LoVo (cell line): ENCODE measurements at regions not wholly inside any gene's neighbourhood (a gene's known extent, or its start where the extent isn't known, plus 50 kb on each side); places are given as distances from the start of the nearest gene placed in this dataset.

Source experiments
- DNase-seq: peaks from one replicate; pipeline ENCODE4 v3.0.0-alpha.2; 2016; ENCODE audit warnings: low spot score

DNA sequence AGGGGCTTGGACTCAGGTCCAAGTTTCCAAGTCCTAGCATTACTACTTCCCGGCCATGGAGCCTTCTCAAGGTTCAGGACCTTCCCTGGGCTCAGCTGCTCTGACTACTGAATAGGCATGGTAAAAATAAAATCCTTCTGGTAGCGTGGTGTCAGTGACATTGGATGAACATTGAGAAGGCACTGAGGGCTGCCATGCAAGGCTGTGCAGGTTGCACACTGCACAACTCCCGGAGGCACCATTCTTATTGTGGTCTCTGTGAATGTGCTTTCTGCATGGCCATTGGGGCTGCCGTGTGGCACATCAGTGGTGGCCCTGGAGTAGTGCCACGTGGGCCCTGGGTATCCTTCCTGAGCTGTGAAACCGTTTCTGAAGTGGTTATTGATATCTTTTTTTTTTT, 250.2 kb upstream of the CIBAR2 start:
- DNase-seq, result no peak

- no peak for DNase-seq
Measured at GRCh38 chr16:85363427-85363826, 249.7 kb upstream of the GSE1 start.

GRCh38 chr16:85363881-85364280, 249.2 kb upstream of the GSE1 start:
- no peak for DNase-seq

GRCh38 chr16:85364323-85365040, 248.6 kb upstream of the GSE1 start:
- DNase-seq, result no peak

- no peak for DNase-seq
Measured at GRCh38 chr16:85365120-85365519, 248.0 kb upstream of the GSE1 start.

DNA sequence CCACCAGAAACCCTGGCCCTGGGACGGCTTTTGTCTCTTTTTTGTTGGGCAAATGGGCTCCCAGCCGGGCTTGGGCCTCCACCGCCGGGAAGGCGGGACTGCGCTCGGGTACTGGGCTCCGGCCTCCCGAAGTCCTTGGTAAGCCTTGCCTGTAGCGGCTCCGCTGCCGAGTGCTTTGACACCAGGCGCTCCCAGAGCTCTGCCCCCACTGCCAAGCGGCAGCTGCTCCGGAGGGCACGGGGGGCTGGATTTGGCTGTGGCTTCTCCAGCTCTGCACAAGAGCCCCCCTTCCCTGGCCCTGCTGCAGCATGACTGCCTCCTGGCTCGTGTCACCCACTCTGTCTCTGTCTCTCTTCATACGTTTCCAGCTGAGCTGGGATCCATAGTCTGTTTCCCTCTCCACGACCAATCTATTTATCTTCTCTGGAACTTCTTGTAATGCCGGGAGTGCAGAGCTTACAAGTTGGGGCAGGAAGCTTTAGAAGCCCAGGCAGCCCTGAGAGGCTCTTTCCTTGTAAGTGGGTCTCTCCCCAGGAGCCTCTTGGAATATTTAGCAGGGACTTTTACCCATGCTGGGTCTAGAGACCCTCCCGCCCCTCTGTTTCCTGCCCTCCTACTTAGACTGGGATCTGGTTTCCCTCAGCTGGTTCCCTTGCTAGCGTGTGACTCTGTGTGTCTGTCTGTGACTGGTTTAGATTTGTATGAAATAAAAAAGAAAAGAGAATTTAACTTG, 246.9 kb upstream of the GSE1 start:
- no peak for DNase-seq

- DNase-seq, result no peak
Measured at GRCh38 chr16:85367485-85367884, 245.6 kb upstream of the GSE1 start.

DNA sequence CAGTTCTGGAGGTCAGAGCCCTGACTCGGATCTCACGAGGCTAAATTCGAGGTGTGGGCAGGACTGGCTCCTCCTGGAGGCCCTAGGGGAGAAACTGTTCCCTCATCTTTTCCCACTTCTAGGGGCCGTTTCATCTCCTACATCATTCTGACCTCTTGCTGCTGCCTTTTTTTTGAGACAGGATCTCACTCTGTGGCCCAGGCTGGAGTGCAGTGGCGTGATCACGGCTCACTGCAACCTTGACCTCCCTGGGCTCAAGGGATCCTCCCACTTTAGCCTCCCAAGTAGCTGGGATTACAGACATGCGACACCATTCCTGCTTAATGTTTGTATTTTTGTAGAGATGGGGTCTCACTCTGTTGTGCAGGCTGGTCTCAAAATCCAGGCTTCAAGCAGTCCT, 244.1 kb upstream of the GSE1 start:
- no peak for DNase-seq

GRCh38 chr16:85369741-85370528, 243.2 kb upstream of the GSE1 start:
- no peak for DNase-seq

GRCh38 chr16:85370543-85370880, 242.6 kb upstream of the GSE1 start:
- DNase-seq, result no peak

GRCh38 chr16:85370881-85371651, 242.1 kb upstream of the GSE1 start:
- no peak for DNase-seq

GRCh38 chr16:85371948-85372347, 241.2 kb upstream of the GSE1 start:
- DNase-seq, result no peak

GRCh38 chr16:85372627-85373372, 240.3 kb upstream of the GSE1 start:
- no peak for DNase-seq

DNA sequence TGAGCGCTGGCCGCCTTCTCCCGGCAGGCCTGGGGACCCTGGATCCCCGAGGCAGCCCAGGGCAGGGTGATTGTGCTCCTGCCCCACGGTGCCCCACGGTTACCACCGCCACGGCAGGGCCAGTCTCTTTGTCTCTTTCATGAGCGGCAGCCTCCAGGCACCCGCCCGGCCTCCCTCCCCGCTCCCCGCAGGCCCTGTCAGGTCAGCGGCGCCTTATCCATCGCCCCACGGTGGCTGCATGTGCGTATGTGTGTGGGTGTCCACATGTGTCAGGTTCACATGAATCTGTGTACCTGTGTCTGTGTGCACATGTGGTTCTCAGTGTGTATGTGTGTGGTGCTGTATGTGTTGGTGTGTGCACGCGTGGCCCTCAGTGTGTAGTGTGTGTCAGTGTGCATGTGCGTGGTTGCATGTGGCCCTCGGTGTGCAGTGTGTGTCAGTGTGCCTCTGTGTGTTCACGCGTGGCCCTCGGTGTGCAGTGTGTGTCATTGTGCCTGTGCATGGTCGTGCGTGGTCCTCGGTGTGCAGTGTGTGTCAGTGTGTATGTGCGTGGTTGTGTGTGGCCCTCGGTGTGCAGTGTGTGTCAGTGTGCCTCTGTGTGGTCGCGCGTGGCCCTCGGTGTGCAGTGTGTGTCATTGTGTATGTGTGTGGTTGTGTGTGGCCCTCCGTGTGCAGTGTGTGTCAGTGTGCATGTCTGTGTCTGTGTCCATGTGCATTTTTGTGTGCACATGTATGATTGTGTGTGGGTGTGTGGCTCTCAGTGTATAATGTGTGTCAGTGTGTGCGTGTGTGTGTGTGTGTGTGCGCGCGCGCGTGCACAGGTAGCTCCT, 239.2 kb upstream of the GSE1 start:
- no peak for DNase-seq

DNA sequence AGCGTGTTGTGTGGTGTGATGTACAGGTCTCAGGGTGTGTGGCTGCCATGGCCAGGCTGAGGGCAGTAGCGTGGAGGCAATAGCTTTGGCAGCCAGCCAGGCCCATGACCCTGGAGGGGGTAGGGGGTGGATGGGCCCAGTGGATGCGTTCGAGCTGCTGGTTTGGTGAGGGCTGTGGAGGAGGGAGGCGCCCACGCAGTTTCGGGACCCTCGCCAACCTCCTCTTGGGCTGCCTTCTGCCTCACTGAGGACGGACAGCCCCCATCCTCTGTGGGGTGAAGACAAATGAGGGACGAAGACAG, 238.6 kb upstream of the GSE1 start:
- DNase-seq, result no peak

- no peak for DNase-seq
Measured at GRCh38 chr16:85375282-85375681, 237.8 kb upstream of the GSE1 start.

- DNase-seq, result no peak
Measured at GRCh38 chr16:85376292-85377095, 236.6 kb upstream of the GSE1 start.

GRCh38 chr16:85377388-85378144, 235.6 kb upstream of the GSE1 start:
- DNase-seq, result no peak
